ENCODE measurements at regions not wholly inside any gene's neighbourhood (a gene's known extent, or its start where the extent isn't known, plus 50 kb on each side); places are given as distances from the start of the nearest gene placed in this dataset.

DNA sequence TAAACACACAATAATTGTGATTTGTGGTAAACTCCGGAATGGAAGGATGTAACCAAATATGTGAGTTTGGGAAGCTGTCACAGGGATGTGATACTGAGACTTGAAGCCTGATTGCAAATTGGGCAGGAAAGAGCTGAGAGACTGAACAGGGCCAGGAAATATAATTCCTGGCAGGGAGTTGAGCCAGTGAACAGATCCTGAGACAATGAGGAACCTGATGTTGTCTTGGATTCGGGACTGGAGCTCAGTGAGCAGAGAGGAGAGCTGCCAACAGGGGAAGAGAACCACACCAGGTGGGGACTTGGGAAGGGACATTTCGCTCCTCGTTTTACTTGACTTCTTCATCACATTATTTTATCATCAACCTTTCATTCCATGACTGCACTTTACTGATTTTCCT lies 386.0 kb downstream of the TLL1 start:
- DNase-seq (ENCODE audit: low read depth, low spot score), result no peak

DNA sequence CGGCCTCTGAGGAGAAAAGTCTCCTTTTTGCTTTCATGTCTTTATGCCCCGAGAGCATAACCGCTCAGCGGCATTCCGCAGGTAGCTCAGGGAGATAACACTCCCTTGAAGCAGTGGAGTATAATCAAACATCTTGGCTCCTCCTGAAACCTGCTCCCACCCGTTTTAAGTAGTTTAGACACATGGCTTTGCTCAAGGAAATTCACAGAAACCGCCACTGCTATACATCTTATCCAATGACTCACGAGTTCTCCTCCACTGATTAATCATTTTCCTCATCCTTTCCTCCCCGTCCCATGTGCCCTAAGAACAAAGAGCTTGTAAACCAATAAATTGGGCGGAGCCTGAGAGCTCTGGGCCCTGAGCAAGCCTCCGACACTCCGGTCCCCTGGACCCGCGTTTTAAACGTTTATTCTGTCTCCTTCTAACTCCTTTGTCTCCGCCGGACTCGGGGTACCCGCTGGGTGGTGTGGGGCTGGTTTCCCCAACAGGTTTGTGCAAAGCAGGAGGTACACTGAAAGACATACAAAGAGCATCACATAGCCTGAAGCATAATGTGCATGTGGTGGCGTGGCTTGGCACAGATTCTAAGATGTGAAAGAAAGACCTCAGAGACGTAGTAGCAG lies 401.2 kb downstream of the TLL1 start:
- DNase-seq (ENCODE audit: low read depth, low spot score), result no peak

DNA sequence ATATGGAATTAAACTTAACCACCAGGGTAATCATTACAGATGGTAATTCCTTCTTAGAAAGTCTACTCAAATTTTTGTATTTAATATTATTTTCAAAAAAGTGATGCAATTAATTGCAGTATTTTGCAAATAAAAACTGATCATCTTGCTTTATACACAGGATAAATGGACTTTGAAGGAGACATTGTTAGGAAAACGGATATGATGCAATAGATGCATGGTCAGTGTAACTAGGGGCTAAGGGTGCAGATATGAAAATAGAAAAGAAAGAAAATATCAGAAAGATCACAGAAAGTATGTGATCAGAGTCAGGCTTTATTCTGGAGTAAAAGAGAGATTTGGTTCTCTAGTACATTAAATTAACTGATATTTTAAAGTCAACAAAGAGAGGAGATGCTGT lies 401.7 kb downstream of the TLL1 start:
- no peak for DNase-seq (ENCODE audit: low read depth, low spot score)

DNA sequence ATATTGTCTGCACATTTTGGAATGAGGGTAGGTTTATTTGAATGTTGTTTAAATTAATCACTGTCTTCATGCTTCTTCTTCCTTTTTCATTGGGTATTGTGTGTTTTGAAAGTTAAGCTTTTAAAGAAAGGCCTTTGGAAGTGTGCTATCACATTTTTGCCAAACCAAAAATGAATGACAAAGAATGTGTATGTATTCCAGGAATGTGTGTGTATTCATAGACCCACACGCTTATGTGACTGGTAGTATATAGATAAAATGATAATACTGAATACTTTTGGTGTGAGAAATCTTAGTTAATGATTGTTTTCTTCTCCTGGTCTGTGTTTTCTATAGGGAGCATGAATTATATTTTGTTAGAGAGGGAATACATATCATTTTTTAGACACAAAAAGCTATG lies 404.4 kb downstream of the TLL1 start:
- DNase-seq (ENCODE audit: low read depth, low spot score), result no peak

DNA sequence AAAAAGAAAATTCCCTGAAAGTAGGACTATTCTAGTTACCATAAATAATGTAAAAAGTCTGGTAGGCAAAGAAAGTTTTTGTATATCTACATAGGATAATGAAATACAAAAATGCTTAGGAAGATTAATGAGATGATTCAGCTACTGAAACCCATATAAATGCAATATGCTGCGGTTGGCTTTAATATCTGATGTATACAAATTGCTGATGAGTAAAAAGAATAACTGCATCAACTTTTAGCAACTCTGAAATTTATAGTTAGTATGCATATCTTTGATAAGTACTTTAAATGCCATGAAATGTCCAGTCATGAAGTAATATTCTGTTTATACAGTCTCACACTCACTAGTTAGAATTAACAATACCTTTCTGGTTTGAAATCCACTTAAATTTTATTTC lies 404.8 kb downstream of the TLL1 start:
- DNase-seq (ENCODE audit: low read depth, low spot score), result no peak

DNA sequence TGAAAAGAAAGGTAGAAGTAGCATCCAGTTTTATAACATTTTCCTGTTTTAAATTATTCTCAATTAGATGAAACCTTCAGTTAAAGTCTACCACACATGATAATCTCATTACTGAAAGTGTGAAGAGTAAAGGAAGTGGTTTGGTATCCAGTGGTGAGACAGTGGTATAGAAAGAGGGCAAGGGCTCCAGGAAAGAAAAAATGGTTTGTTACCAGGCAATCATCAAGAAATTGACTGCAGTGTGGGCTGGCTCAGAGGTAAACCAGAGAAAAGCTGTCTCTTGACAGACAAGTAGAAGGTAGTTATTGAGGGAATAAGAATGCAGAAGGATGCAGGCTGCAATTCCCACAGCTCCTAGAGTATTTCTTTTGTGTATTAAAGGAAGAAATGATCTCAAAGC lies 406.2 kb downstream of the TLL1 start:
- DNase-seq (ENCODE audit: low read depth, low spot score), result no peak

DNA sequence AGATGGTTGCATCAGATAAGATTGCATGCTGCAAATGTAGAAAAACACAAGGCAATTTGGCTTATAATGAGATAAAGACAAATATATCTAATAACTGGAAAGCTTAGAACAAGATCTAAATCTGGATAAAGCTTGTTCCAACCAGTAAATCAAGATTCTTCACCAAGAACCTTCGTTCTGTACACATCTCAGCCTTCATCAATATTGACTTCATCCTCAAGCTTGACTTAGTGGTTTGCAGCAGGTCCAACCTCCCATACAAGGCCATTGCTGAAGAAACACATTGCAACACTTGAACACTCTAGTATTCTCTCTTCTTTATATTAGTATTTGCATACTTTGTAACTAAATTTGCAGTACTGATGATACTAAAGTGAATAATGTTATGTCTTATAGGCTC lies 407.6 kb downstream of the TLL1 start:
- DNase-seq (ENCODE audit: low read depth, low spot score), result no peak

DNA sequence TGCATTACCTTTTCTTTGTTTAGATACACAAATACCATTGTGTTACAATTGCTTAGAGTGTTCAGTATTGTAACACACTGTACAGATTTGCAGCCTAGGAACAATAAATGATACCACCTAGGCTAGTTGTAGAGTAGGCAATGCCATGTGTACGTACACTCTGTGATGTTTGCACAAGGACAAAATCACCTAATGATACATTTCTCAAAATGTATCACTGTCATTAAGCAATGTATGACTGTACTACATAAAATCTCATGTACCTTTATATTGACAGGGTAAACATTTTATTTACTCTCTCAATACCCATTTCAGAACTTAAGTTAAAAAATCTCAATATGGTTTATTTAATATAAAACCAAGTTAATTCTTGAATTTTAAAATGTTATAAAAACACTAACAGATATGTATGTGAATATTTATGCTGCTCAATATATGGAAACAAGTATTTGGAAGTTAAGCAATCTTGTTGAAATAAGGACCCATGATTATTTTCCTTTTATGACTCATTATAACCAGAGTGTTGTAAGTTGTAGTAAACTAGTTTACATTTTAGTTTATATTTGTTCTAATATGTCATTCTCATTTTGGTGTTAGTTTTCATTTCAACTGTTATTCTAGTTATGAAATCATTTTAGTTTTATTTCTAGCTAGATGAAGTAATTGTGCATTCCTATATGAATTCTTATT lies 409.2 kb downstream of the TLL1 start:
- no peak for DNase-seq (ENCODE audit: low read depth, low spot score)

DNA sequence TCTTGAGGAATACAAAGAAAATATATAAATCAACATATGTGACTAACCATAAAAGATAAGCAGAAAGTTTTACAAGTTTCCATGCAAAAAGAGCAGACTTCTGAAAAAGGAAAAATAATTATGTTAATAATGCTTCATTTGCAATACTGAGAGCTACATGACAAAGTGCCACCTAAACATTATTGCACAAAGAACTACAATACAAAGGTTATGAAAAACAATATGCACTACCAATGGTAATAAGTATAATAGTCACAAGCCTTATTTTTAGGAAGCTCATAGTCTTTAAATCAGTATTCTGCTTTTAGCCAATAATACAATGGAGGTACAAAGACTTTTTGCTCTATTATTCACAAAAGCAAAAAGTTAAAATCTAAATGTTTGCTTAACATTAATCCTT lies 411.2 kb downstream of the TLL1 start:
- DNase-seq (ENCODE audit: low read depth, low spot score), result no peak

DNA sequence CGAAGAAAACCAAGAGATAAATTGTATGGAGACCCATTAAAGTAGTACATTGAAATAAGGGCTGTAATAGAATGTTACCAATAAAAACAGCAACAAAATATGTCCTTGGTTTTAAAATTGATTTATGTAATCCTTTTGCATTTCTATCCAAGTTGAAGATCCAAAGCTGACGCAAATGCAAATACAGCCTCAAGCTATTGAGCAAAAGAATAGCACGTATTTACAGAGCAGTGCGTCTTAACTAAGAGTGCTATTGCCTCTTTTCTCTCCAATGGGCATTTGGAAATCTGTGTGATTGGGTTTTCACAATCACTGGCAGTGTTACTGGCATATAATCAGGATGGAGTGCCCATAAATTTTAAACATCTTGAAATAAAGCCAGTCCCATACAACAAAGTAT lies 417.4 kb downstream of the TLL1 start:
- no peak for DNase-seq (ENCODE audit: low read depth, low spot score)

DNA sequence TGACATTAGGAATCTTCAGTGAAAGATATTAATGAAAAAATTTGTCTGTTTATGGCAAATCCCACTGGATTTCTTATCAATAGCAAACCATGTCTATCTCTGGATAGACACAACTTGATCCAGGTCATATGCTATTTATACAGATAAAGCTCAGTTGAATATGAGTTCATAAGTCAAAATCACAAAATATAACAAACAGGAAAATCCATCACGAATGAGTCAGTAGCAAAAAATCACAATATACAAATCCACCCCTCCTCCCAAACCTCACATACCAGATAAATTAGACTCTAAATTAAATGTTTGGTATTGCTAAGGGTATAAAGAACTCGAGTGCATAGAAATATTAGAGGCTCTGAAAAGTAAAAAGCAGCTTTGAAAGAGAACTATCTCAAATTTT lies 420.5 kb downstream of the TLL1 start:
- no peak for DNase-seq (ENCODE audit: low read depth, low spot score)

DNA sequence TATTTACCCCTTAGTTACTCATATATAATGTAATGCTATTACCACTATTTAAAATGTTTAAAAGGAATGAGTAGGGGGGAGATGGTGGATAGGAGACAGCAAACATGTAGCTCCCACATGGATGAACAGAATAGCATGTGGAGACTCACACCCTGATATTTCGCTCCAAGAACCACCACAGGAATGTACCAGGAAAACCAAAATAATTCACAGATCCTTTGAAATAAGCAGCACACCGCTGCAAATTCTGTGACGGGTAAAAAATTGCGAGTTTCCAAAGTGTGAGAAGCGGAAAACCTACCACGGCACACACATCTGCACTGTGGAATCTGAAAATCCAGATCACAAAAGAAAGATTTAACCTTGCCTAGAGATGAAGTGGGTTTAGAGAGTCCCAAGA lies 428.2 kb downstream of the TLL1 start:
- no peak for DNase-seq (ENCODE audit: low read depth, low spot score)

DNA sequence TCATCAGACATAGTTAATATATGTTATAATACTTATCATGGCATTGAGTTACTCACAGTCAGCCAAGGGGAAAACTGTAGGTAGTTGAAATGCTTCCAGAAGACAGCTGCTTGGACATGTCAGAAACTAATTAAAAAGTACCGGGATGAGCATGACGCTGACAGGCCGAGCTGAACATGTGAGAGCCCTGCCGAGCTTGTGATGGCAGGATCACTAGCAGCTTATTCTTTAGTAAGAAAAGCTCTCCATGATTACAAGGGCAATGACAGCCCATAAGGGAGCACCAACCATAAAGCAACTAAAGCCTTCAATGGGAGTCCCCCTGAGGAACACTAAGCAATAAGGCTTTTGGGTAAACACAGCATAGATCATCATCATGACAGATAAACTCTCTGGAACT lies 435.6 kb downstream of the TLL1 start:
- DNase-seq (ENCODE audit: low read depth, low spot score), result no peak

DNA sequence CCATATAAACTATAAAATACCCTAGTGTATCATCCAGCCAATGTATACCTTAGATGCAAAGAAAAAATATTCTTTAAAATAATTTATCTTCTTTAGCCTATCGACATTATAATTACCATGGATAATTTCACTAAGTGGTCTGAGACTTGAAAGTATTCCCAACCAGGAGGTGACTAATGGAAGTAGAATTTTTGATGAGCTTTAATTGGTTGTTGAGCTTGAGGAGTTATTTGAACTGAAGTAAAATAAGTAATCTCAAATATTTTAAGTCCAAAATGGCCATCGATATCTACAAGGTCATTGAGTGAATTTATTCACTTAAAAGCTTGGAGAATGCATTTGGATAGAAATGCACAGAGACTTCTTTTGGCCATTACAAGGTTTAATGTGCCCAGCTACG lies 436.2 kb downstream of the TLL1 start:
- no peak for DNase-seq (ENCODE audit: low read depth, low spot score)

DNA sequence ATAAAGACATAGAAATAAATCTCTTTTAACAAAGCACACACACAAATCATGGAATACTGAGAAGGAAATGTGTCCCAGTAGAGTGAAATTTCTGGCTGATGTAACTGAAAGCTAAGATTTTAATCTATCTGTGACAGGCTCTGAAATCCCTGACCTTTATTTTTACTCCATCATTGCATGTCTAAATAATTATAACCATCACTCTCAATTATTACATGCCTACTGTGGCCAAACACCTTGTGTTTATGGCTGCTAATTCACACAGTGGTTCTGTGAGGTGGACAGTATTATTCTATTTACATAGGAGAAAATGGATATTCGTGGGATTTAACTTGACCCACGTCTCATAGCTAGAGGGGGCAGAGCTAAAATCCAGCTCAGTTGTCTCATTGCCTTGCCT lies 438.1 kb downstream of the TLL1 start:
- no peak for DNase-seq (ENCODE audit: low read depth, low spot score)

DNA sequence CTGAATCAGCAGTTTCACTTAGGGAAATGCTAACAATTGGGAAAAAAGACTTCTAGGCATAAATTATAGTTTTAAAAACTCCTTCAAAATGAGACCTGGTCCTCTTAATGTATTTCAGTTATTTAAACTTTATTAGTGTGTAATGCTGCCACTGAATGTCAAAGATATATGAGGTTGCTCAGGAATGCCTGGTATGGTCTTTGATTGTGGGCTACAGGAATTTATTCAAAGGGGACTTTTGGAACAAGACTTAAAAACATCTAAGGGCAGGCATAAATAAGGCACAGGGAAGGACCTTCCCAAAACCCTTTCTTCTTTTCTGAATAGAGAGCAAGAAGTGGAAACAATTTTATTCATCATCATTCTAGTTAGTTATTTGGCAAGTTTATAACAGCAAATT lies 439.1 kb downstream of the TLL1 start:
- DNase-seq (ENCODE audit: low read depth, low spot score), result no peak

DNA sequence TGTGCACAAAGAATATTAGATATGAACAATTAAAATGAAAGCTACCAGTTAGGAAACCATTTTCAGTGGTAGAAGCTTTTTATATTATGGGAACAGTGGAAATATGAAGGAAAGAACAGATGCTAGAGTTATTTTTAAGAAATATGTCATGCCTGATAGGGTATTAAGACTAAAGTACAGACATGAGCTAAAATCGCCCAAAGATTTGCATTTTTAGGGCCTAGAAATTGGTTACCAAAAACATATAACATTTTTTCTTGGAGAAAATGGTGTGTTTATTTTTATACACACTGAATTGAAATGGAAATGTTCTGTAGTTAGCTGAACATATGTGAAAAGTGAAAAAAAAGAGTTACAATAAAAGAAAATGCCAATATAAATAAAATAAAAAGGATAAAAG lies 441.9 kb downstream of the TLL1 start:
- DNase-seq (ENCODE audit: low read depth, low spot score), result no peak

DNA sequence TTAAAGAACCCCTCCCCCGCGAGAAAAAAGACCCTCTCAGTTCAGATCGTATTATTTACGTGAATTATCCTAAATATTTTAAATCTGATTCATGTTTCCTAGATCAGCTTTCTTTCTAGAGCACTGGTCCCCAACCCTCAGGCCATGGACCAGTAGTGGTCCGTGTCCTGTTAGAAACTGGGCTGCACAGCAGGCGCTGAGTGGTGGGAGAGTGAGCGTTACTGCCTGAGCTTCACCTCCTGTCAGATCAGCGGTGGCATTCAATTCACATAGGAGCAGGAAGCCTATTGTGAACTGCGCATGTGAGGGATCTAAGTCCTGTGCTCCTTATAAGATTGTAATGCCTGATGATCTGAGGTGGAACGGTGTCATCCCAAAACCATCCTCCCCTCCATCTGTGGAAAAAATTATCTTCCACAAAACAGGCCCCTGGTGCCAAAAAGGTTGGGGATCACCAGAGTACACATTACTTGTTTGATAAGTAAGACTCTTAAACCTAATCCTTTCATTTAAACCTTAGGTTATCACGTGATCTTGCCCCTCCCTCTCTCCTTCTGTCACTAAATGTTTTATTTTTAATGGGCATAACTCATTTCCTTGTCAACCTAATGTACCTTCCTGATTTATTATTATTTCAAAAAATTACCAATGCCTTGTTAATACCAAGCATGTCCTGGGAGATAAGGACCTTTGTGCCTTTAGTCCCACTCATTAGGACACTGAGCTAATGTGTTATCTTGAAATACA lies 442.9 kb downstream of the TLL1 start:
- DNase-seq (ENCODE audit: low read depth, low spot score), result no peak

DNA sequence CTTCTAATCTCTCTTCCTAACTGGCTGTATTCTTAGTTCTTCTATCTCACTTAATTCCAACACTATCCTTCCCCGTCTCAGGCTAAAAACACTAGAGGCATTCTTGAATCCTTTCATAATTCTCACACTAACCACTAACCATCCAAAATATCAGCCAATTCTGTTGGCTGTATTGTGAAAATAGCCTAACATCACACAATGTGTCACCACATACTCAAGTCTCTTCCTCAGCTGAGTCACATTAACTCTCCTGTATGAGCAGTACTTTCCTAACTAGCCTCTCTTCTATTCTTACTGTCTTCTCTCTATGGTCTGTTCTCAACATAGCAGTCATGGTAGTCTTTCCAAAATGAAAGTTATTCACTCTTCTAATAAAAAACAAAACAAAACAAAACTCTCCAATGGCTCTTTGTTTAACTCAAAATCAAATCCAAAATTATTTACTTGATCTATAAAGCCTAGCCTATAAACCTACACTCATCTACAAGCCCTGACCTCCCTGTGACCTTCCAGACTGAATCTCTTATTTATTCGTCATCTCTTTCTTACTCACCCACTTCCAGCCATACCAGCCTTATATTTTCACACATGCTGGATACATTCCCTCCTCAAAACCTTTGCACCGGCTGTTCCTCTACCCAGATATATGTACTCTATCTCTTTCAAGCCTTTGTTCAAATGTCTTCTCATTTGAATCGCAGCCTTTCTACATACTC lies 445.9 kb downstream of the TLL1 start:
- DNase-seq (ENCODE audit: low read depth, low spot score), result no peak

DNA sequence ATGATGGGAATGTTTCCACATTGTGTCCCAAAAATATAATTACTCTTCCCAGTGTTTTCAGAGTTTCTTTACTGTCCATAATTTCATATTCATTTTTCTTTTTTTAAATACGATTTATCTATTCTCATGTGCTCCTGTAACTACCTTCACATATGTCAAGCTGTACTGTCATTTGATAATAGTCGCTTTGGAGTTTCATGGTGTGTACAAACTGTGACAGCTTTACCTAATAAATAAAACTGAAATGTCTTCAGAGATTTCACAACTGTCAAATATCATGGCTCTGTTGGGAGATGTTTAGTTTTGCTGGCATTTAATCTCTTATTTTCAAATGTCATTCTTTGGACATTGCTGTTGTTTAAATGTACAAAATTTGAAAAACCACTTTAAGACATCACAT lies 450.2 kb downstream of the TLL1 start:
- DNase-seq (ENCODE audit: low read depth, low spot score), result no peak

DNA sequence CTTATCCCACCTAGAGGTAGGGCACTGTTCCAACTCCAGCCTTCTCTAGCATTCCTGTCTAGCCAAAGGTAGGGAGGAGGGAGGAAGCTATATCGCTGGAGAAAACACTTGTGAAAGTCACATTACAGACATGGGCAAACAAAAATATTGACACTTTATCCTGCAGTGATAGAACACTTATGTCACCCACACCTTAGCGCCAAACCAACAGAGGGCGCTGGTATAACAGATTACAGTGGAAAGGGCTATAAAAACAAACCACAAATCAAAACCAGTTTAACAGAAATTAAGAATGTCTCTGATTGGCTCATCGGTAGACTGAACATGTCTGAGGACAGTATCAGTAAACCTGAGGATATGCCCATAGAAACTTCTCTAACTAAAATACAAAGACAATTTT lies 451.3 kb downstream of the TLL1 start:
- DNase-seq (ENCODE audit: low read depth, low spot score), result peak; percentile 9

DNA sequence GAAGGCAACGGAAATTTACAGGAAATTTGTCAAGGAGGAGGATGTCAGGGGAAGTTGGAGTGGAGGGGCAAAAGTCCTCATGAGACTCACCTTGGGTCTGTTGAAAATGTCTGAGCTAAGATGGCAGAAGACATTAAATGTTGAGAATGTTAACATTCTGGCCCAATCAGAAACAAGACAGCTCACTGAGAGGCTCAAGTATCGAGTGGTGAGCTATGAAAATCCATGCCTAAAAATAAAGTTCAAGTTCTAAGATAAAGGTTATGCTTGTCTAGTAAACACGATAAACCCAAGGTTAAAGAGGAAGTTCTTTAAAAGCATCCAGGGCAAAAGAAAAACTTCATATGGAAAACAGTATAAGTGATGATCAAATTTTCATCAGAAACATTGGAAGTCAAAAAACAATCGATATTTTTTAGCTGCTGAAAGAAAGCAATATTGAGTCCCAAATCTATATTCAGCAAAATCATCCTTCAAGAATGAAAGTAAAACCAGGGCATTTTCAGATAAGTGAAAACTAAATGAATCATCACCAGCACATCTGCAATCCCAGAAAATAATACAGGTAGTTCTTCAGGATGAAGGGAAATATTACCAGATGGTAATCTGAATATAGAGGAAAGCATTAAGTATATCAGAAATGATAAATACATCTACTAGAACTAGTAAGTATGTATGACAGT lies 462.4 kb downstream of the TLL1 start:
- no peak for DNase-seq (ENCODE audit: low read depth, low spot score)
